ENCODE measurements at regions not wholly inside any gene's neighbourhood (a gene's known extent, or its start where the extent isn't known, plus 50 kb on each side); places are given as distances from the start of the nearest gene placed in this dataset.

DNA sequence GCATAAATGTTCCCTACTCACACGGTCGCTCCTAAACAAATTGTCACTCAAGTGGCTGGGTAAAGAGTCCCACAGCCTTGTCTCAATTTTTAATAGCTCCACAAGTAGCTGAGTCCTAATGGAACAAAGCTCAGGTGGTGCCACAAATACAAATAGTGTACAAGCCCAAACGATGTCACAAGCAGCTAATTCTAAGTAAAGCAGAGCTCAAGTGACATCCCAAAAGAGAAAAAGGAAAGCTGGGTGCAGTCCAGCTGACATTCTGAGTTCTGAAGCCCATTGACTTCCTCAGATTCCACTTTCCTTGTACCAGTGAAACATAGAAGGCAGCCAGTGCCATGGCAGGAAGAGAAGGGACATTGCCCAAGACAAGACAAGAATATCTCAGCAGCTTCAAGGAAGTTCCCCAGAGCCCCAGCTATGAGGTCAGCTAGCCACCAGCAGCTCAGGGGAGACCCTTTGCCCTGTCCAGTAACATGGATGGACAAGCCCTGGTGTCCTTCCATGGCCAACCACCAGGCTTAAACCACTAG lies 231.2 kb upstream of the SGCD start:
- H4K20me1 ChIP-seq (ENCODE audit: insufficient read depth, low read length) = no peaks in the 10 kb centered on the region
- dilution Hi-C loops (cut with HindIII; ENCODE audit: low sequenced_read_pairs, unreplicated experiment) (no loop called here), in situ Hi-C loops (cut with MboI; ENCODE audit: low sequenced_read_pairs) (no loop called here), intact Hi-C loops (cut with micrococcal nuclease) (no loop called here)
- no CpG with 5 or more reads among the region's 3 CpGs for WGBS, 2 experiments (ENCODE audit: extremely low coverage in 2 of 2, insufficient read length in 1 of 2)
- no peaks in the 10 kb centered on the region for H3K9me3 ChIP-seq (ENCODE audit: control insufficient read depth, insufficient read depth, low read length)
- no peak overlapping the region for H3K56ac ChIP-seq (ENCODE audit: extremely low read depth, insufficient read depth, low read length)
- H2AK5ac ChIP-seq (ENCODE audit: low read depth, low read length) = peak overlapping the region; percentile 10; the same call in 1 of the 2 replicates
- no peak overlapping the region for H2AK9ac ChIP-seq (replicated peaks; ENCODE audit: low read depth, low read length, poor library complexity)
- ChIA-PET CTCF (interaction anchor here (0.5 to 1.0 kb wide), 2 partner anchors 10 to 132 kb away, joined by 3 read pairs; no protein-coding TSS in a partner anchor), POLR2A (ENCODE audit: unreplicated experiment) (no interaction called here)
- H3K4me2 ChIP-seq (ENCODE audit: low read depth, low read length) = no peak overlapping the region
- no peaks in the 10 kb centered on the region for H3K36me3 ChIP-seq (ENCODE audit: control insufficient read depth, insufficient read depth, low read length)
- 0 out of 3 replicates have a peak overlapping the region, but pooled peaks have one; percentile 16 for H2BK15ac ChIP-seq (ENCODE audit: low read depth, low read length)
- peak overlapping the region; percentile 59 for H3K4ac ChIP-seq (ENCODE audit: low read depth, low read length)
- H3K27me3 ChIP-seq (ENCODE audit: control insufficient read depth, insufficient read depth, low read length) = no peaks in the 10 kb centered on the region
- peak overlapping the region; percentile 47 for H2BK120ac ChIP-seq (ENCODE audit: low read depth, low read length)
- H4K8ac ChIP-seq (ENCODE audit: low read depth in 2 of 2, low read length in 2 of 2) = no peak overlapping the region
- H2BK5ac ChIP-seq (ENCODE audit: low read depth, low read length, poor library complexity, severe bottlenecking) = peak overlapping the region; percentile 4
- H3K18ac ChIP-seq (ENCODE audit: low read depth, low read length) = no peak overlapping the region
- H3K9me1 ChIP-seq (ENCODE audit: insufficient read depth, low read length) = 0 out of 2 replicates have a peak, but pooled peaks cover 4% of the 10 kb centered on the region
- no TSS peak for BruUV-seq (replicated peaks)
- DNase-seq = no peak
- H4K5ac ChIP-seq (ENCODE audit: low read depth, low read length) = no peak overlapping the region
- peak overlapping the region; percentile 48 for H4K91ac ChIP-seq (ENCODE audit: insufficient read depth, low read depth, low read length)
- peak overlapping the region; percentile 65 for H2BK20ac ChIP-seq (ENCODE audit: low read depth, low read length)
- no peak overlapping the region for H3K23ac ChIP-seq (ENCODE audit: low read depth, low read length)
- no peak overlapping the region for H3K9ac ChIP-seq (ENCODE audit: low read depth, low read length)
- 0 out of 2 replicates have a peak, but pooled peaks cover 3% of the 10 kb centered on the region for H3K4me1 ChIP-seq (ENCODE audit: control insufficient read depth, insufficient read depth, low read length)
- H3K27ac ChIP-seq (ENCODE audit: insufficient read depth, low read length) = no peak overlapping the region
- no peak overlapping the region for H2AFZ ChIP-seq (replicated peaks; ENCODE audit: low read length, poor library complexity)
- TF ChIP-seq, protein P1, sequence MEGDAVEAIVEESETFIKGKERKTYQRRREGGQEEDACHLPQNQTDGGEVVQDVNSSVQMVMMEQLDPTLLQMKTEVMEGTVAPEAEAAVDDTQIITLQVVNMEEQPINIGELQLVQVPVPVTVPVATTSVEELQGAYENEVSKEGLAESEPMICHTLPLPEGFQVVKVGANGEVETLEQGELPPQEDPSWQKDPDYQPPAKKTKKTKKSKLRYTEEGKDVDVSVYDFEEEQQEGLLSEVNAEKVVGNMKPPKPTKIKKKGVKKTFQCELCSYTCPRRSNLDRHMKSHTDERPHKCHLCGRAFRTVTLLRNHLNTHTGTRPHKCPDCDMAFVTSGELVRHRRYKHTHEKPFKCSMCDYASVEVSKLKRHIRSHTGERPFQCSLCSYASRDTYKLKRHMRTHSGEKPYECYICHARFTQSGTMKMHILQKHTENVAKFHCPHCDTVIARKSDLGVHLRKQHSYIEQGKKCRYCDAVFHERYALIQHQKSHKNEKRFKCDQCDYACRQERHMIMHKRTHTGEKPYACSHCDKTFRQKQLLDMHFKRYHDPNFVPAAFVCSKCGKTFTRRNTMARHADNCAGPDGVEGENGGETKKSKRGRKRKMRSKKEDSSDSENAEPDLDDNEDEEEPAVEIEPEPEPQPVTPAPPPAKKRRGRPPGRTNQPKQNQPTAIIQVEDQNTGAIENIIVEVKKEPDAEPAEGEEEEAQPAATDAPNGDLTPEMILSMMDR (conservative IDR thresholded peaks at IDR 0.05; ENCODE audit: low read depth, low read length) = no peak
- no peak for TF ChIP-seq NFE2L2 (IDR thresholded peaks at IDR 0.05; ENCODE audit: low read depth, low read length)
- H3K4me3 ChIP-seq (ENCODE audit: insufficient read depth, low read depth, low read length) = no peak overlapping the region
- H3K14ac ChIP-seq (replicated peaks; ENCODE audit: low read depth, low read length) = peak overlapping the region; percentile 10; the same call in 1 of the 2 replicates
- no peaks in the 10 kb centered on the region for H3K79me1 ChIP-seq (ENCODE audit: low read depth in 1 of 2, low read length in 2 of 2)
- peak; percentile 24; the same call in 1 of the 2 replicates for ATAC-seq (ENCODE audit: low read depth)
